Osteocyte (in vitro differentiated cells): ENCODE measurements at regions not wholly inside any gene's neighbourhood (a gene's known extent, or its start where the extent isn't known, plus 50 kb on each side); places are given as distances from the start of the nearest gene placed in this dataset.

Source experiments
- DNase-seq: peaks from one replicate; pipeline ENCODE4 v3.0.0; 2021; ENCODE audit warnings: mixed read lengths; ENCODE audit not compliant: unreplicated experiment; ENCODE audit errors: extremely low spot score
- H3K27ac Mint-ChIP-seq: one replicate; pipeline ENCODE4 v1.8.0; 2021; ENCODE audit warnings: mild to moderate bottlenecking, mixed read lengths; ENCODE audit not compliant: unreplicated experiment
- H3K27me3 Mint-ChIP-seq: one replicate; pipeline ENCODE4 v1.8.0; 2021; ENCODE audit warnings: mixed read lengths; ENCODE audit not compliant: unreplicated experiment
- H3K36me3 Mint-ChIP-seq: one replicate; pipeline ENCODE4 v1.8.0; 2021; ENCODE audit warnings: mixed read lengths; ENCODE audit not compliant: unreplicated experiment
- H3K4me1 Mint-ChIP-seq: one replicate; pipeline ENCODE4 v1.8.0; 2021; ENCODE audit warnings: mixed read lengths; ENCODE audit not compliant: unreplicated experiment
- H3K4me3 Mint-ChIP-seq: one replicate; pipeline ENCODE4 v1.8.0; 2021; ENCODE audit warnings: mild to moderate bottlenecking, moderate library complexity, mixed read lengths; ENCODE audit not compliant: unreplicated experiment
- H3K9me3 Mint-ChIP-seq: one replicate; pipeline ENCODE4 v1.8.0; 2021; ENCODE audit warnings: mixed read lengths; ENCODE audit not compliant: unreplicated experiment
- TF ChIP-seq, protein P1 (sequence below): fragments of 200-600 bp; sonication (generic); IDR thresholded peaks from 2 replicates; pipeline ENCODE4 v1.5.0; 2021; ENCODE audit warnings: antibody characterized with exemption, mild to moderate bottlenecking, moderate library complexity

DNA sequence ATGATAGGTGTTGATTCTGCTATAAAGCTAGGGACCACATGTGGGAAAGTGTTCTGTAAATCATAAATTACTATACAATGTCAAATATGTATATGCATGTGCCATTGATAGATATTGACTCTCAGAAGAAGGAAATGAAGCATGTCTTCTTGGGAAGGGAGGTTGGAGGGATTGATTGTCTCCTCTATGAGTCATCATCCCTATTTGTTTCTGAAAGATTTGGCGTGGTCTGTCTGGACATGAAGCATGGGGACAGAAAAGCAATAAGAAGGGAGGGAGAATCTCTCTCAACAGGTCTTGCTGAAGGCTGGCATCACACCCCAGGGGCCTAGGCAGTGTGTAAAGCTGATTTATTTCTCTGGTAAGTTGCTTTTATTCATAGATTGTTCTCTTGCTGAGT, 98.0 kb upstream of the KCNJ6 start:
- H3K9me3 Mint-ChIP-seq: no peaks in the 10 kb centered on the region
- no peaks in the 10 kb centered on the region for H3K36me3 Mint-ChIP-seq
- no peak overlapping the region for H3K27ac Mint-ChIP-seq
- peaks cover 70% of the 10 kb centered on the region for H3K27me3 Mint-ChIP-seq
- no peak for DNase-seq
- no peaks in the 10 kb centered on the region for H3K4me1 Mint-ChIP-seq
- TF ChIP-seq, protein P1, sequence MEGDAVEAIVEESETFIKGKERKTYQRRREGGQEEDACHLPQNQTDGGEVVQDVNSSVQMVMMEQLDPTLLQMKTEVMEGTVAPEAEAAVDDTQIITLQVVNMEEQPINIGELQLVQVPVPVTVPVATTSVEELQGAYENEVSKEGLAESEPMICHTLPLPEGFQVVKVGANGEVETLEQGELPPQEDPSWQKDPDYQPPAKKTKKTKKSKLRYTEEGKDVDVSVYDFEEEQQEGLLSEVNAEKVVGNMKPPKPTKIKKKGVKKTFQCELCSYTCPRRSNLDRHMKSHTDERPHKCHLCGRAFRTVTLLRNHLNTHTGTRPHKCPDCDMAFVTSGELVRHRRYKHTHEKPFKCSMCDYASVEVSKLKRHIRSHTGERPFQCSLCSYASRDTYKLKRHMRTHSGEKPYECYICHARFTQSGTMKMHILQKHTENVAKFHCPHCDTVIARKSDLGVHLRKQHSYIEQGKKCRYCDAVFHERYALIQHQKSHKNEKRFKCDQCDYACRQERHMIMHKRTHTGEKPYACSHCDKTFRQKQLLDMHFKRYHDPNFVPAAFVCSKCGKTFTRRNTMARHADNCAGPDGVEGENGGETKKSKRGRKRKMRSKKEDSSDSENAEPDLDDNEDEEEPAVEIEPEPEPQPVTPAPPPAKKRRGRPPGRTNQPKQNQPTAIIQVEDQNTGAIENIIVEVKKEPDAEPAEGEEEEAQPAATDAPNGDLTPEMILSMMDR: no peak
- H3K4me3 Mint-ChIP-seq: no peak overlapping the region

DNA sequence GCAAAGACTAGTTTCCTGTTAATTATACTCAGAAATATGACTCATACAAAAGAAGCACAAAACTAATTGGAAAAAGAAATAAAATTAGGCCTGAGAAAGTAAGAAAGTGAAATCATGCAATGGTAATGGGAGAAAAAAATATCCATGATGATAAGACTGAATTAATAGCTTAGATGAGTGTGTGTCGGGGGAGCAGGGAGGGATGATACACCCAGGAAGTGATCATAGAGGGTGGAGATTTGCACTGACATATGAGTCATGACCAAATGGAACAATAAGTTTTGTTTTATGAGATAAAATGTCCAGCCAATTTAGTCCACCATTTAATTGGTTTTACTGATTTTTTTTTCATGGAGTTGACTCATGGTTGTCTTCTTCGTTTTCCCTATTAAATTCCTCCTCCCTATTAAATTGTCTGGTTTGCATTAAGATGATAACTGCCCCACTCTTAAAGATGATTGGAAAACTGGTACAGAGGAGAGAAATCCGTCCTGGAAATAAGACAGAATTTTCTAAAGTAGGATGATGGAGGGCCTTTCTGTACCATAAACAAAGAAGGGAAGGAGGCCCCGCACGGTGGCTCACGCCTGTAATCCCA, 111.7 kb upstream of the KCNJ6 start:
- DNase-seq: no peak
- Mint-ChIP-seq H3K36me3 (no peaks in the 10 kb centered on the region), H3K4me3 (no peak overlapping the region), H3K27me3 (peaks cover 53% of the 10 kb centered on the region), H3K4me1 (no peaks in the 10 kb centered on the region), H3K9me3 (no peaks in the 10 kb centered on the region), H3K27ac (no peak overlapping the region)
- TF ChIP-seq, protein P1: no peak

DNA sequence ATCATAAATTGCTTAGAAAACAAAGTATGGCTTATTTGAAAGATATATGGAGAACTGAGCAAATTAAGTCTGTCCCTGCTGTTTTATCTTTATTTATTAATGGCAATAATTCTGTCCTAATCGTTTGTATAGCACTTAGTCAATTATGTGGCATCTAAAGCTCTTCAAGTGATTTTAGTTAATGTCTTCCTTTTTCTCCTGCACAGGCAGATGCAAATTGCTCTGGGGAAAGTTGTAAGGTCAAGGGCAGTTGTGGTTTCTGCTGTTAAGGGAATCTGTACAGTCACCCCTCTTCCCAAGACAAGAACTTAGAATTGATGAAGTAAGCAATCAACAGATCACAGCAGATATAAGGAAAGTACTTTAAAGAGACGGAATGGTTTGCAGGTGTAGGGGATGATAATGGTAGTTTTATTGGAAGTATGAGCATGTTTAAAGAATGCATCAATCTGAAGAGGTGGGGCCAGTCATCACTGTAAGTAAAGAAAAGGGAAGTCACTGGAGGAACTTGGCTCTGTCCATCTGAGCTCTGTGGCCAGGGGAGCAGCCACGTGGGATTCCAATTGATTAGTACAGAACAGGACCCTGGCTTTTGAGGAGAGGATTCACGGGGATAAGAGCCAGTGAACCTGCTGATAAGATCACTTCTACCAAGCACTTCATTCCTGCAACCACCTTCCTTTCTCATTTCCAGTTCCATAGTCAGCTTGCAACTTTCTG, 116.0 kb upstream of the KCNJ6 start:
- Mint-ChIP-seq H3K27ac (no peak overlapping the region), H3K4me1 (no peaks in the 10 kb centered on the region), H3K36me3 (no peaks in the 10 kb centered on the region), H3K9me3 (no peaks in the 10 kb centered on the region), H3K4me3 (no peak overlapping the region), H3K27me3 (peaks cover 43% of the 10 kb centered on the region)
- DNase-seq: no peak
- TF ChIP-seq, protein P1: no peak

DNA sequence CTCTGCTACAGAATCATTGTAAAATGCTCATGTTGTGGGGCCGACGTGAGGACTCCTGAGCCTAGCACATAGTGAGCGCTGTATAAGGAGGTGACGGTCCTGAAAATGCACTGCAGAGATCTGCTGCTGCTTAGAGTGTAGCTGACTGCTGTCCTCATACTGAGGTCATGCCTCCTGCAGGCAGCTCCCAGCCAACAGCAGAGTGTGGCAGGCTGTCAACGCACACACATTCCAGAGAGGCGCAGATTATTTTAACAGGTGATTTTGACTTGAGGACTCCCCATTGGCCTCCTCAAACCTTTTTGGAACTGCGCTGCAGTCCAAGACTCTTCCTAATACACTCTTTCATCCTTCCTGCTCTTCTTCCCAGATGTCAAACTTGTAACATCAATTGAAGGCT, 119.8 kb upstream of the KCNJ6 start:
- DNase-seq: no peak
- Mint-ChIP-seq H3K27ac (no peak overlapping the region), H3K4me1 (no peaks in the 10 kb centered on the region), H3K27me3 (peaks cover 53% of the 10 kb centered on the region), H3K36me3 (no peaks in the 10 kb centered on the region), H3K4me3 (no peak overlapping the region), H3K9me3 (no peaks in the 10 kb centered on the region)
- TF ChIP-seq, protein P1: no peak

DNA sequence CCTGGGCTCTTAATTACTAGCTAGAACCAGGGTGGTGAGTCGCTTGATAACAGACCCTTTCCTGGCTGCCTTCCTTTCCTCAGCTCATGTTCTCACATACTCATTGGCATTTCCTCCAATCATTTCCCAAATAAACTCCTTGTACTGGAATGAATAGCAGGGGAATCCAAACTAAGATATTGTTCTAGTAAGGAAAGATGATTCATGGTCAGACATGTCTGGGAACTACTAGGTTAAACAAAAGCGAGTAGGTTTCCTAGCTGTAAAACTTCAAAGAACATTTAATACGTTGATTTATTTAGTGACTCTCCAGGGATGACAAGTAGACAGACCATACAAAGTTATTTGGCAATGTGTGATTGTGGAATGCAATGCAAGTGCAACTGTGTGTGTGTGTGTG, 121.2 kb upstream of the KCNJ6 start:
- no peaks in the 10 kb centered on the region for H3K36me3 Mint-ChIP-seq
- no peaks in the 10 kb centered on the region for H3K4me1 Mint-ChIP-seq
- TF ChIP-seq, protein P1: no peak
- H3K27ac Mint-ChIP-seq: no peak overlapping the region
- no peak for DNase-seq
- H3K27me3 Mint-ChIP-seq: peaks cover 39% of the 10 kb centered on the region
- H3K9me3 Mint-ChIP-seq: no peaks in the 10 kb centered on the region
- H3K4me3 Mint-ChIP-seq: no peak overlapping the region
